ENCODE measurements at regions not wholly inside any gene's neighbourhood (a gene's known extent, or its start where the extent isn't known, plus 50 kb on each side); places are given as distances from the start of the nearest gene placed in this dataset.

DNA sequence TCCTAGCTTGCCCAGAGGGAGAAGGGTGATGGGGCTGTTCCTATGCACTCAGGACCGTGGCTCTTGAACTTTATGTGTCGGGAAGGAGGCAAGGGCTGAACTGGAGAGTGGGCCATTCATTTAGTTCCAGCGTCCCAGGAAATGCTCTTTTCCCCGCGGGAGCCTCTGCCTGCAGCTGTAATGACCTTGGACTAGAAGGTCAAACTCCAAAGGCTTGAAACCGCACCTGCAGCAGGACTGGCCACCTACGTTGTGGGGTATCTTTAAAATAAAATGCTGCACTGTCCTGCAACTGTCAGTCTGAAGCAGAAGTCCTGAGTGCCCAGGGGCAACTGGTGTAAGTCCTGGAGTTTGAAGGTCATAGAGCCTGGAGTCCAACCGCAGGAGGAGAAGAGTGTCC lies 61.5 kb upstream of the LSM6 start:
- Histone ChIP-seq H3K36me3 (ENCODE audit: low read depth, missing control alignments) (no peaks in the 10 kb centered on the region), H3K9me3 (no peaks in the 10 kb centered on the region), H3K27me3 (no peaks in the 10 kb centered on the region), H3K27ac (no peak overlapping the region), H3K4me3 (no peak overlapping the region), H3K4me1 (no peaks in the 10 kb centered on the region)
- WGBS, 2 donors = 36 to 70% methylated on average over 7 to 8 of the region's 8 CpGs
- TF ChIP-seq POLR2A (IDR thresholded peaks at IDR 0.05) = no peak
- TF ChIP-seq, protein P1, sequence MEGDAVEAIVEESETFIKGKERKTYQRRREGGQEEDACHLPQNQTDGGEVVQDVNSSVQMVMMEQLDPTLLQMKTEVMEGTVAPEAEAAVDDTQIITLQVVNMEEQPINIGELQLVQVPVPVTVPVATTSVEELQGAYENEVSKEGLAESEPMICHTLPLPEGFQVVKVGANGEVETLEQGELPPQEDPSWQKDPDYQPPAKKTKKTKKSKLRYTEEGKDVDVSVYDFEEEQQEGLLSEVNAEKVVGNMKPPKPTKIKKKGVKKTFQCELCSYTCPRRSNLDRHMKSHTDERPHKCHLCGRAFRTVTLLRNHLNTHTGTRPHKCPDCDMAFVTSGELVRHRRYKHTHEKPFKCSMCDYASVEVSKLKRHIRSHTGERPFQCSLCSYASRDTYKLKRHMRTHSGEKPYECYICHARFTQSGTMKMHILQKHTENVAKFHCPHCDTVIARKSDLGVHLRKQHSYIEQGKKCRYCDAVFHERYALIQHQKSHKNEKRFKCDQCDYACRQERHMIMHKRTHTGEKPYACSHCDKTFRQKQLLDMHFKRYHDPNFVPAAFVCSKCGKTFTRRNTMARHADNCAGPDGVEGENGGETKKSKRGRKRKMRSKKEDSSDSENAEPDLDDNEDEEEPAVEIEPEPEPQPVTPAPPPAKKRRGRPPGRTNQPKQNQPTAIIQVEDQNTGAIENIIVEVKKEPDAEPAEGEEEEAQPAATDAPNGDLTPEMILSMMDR (IDR thresholded peaks at IDR 0.05) = no peak
- intact Hi-C loops (cut with DNase I; ENCODE audit: low total_unique reads) = no loop called here
- no peak for DNase-seq

DNA sequence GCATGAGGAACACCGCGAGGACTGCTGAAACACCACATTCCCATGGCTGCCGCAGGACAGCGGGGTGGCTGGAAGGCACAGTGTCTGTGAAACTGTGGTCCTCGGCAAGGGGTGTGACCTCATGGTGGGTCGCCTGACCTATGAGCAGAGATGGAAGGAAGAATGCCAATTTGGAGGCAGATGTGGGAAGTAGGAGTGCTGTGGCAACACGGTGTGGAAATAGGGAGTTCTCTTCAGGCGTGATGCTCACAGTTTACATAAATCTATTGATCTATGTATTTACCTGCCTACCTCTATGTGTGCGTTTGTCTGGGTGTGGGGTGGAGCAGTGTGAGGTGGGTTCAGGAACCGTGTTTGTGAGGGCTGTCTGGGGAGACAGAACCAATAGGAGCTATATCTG lies 62.3 kb upstream of the LSM6 start:
- WGBS, 2 donors = 90 to 92% methylated on average over 6 to 10 of the region's 10 CpGs
- Histone ChIP-seq H3K9me3 (no peaks in the 10 kb centered on the region), H3K4me1 (no peaks in the 10 kb centered on the region), H3K36me3 (ENCODE audit: low read depth, missing control alignments) (no peaks in the 10 kb centered on the region), H3K4me3 (no peak overlapping the region), H3K27me3 (no peaks in the 10 kb centered on the region), H3K27ac (no peak overlapping the region)
- intact Hi-C loops (cut with DNase I; ENCODE audit: low total_unique reads) = no loop called here
- DNase-seq = no peak
- TF ChIP-seq, protein P1 (IDR thresholded peaks at IDR 0.05) = no peak
- TF ChIP-seq POLR2A (IDR thresholded peaks at IDR 0.05) = no peak

DNA sequence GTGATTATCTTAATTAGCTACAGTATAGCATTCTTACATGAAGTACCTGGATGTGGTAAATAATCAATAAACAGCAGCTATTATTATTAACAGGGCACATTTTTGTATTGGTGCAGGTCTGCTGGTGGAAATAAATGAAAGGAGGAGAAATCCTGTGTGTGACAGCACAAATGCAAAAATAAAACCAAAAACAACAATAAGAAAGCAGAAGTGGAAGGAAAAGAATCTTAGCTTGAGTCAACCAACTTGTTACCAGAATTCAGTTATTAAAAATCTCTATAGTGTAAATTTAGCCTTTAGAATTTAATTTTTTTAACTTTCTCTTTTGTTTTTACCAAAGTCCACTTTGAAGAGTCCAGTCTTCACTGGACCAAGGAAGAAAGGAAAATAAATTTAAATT lies 63.1 kb upstream of the LSM6 start:
- H3K9me3 ChIP-seq = no peaks in the 10 kb centered on the region
- H3K27me3 ChIP-seq = no peaks in the 10 kb centered on the region
- no peaks in the 10 kb centered on the region for H3K36me3 ChIP-seq (ENCODE audit: low read depth, missing control alignments)
- no peak overlapping the region for H3K4me3 ChIP-seq
- DNase-seq = no peak
- H3K4me1 ChIP-seq = no peaks in the 10 kb centered on the region
- no peak for TF ChIP-seq POLR2A (IDR thresholded peaks at IDR 0.05)
- TF ChIP-seq, protein P1 (IDR thresholded peaks at IDR 0.05) = no peak
- H3K27ac ChIP-seq = no peak overlapping the region
- intact Hi-C loops (cut with DNase I; ENCODE audit: low total_unique reads) = no loop called here

DNA sequence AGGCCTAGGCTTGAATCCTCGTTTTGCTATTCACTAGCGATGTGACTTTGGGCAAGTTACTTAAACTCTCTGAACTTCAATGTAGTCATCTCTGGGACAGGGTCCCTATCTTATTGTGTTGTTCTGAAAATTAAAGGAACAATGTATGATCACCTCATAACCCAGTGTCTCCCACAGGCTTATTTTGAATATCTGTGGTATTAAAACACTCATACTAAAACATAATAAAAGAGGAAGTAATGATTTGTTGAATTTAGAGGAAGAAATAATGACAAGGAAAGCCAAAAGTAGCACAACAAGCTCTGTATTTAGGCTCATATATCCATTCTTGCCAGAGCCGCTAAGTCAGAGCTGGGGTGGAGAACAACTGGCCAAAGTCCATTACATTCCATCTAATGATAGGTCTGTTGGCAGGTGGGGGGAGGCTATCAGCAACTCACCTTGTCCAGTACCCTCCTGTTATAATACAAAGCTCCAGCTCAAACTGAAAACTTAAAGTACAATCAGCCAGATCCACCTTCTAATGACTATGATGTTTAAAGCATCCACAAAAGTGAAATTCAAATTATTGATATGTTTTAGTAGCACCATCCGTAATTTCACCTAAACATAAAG lies 64.5 kb upstream of the LSM6 start:
- 84 to 88% methylated on average over 4 of the region's 4 CpGs for WGBS, 2 donors
- DNase-seq = no peak
- TF ChIP-seq, protein P1 (IDR thresholded peaks at IDR 0.05) = no peak
- TF ChIP-seq POLR2A (IDR thresholded peaks at IDR 0.05) = no peak
- Histone ChIP-seq H3K9me3 (no peaks in the 10 kb centered on the region), H3K4me3 (no peak overlapping the region), H3K27ac (no peak overlapping the region), H3K4me1 (no peaks in the 10 kb centered on the region), H3K36me3 (ENCODE audit: low read depth, missing control alignments) (no peaks in the 10 kb centered on the region), H3K27me3 (no peaks in the 10 kb centered on the region)
- intact Hi-C loops (cut with DNase I; ENCODE audit: low total_unique reads) = no loop called here

DNA sequence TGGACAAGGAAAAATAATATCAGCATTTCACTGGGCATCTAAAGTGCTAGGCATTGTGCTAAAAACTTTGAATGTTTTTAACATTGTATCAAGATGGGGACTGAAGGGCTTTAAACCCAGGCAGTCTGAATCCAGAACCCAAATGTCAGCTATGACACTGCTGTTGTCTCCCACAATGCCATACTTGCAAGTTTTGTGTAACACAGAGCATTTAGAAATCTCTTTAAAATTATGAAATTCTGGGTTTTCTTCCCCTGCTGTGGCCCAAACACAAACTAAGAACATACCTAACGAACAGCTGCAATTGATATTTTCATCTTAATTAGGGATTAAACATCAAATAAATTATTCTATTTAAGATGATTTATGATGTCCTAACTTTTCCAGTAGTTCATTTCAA lies 66.8 kb upstream of the LSM6 start:
- WGBS, 2 donors = 74 to 80% methylated on average over 1 of the region's 1 CpG

More for the DNA sequence above, 66.8 kb upstream of the LSM6 start:
- DNase-seq = no peak
- no peak overlapping the region for H3K4me3 ChIP-seq
- H3K9me3 ChIP-seq = no peaks in the 10 kb centered on the region
- H3K27ac ChIP-seq = no peak overlapping the region
- intact Hi-C loops (cut with DNase I; ENCODE audit: low total_unique reads) = no loop called here
- TF ChIP-seq, protein P1 (IDR thresholded peaks at IDR 0.05) = no peak
- TF ChIP-seq POLR2A (IDR thresholded peaks at IDR 0.05) = no peak
- no peaks in the 10 kb centered on the region for H3K27me3 ChIP-seq
- no peaks in the 10 kb centered on the region for H3K36me3 ChIP-seq (ENCODE audit: low read depth, missing control alignments)
- H3K4me1 ChIP-seq = no peaks in the 10 kb centered on the region
